ENCODE measurements at regions not wholly inside any gene's neighbourhood (a gene's known extent, or its start where the extent isn't known, plus 50 kb on each side); places are given as distances from the start of the nearest gene placed in this dataset.

DNA sequence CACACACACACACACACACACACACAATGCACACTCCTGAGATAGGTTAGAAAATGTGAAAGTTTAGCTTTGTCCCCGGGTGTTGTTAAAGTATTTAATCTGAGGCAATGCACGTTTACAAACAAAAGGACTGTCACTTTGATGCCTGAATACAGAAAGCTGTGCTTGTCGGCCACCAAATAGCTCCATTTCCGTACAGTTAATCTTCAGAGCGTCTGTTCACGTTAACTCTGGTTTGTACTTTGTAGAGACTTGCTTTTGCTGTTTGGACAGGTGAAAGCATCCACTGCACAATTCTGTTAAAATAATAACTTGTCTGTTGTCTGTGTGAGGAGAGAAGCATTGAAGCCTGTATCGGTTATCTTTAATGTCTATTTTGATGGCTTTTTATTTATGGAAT lies 267.8 kb downstream of the FGF9 start:
- H3K36me3 ChIP-seq (ENCODE audit: control insufficient read depth in 1 of 2, insufficient read depth in 2 of 2, low read length in 2 of 2), result no peaks in the 10 kb centered on the region
- no peaks in the 10 kb centered on the region for H3K9me3 ChIP-seq (ENCODE audit: control insufficient read depth in 1 of 2, low read length in 2 of 2)
- no peak overlapping the region for H3K4me3 ChIP-seq (ENCODE audit: low read depth in 1 of 2, low read length in 2 of 2)
- H3K4me1 ChIP-seq (ENCODE audit: control insufficient read depth in 1 of 2, insufficient read depth in 2 of 2, low read length in 2 of 2), result no peaks in the 10 kb centered on the region
- no peak overlapping the region for H3K27ac ChIP-seq (ENCODE audit: low read length)
- no peaks in the 10 kb centered on the region for H3K27me3 ChIP-seq (ENCODE audit: low read depth, low read length)

DNA sequence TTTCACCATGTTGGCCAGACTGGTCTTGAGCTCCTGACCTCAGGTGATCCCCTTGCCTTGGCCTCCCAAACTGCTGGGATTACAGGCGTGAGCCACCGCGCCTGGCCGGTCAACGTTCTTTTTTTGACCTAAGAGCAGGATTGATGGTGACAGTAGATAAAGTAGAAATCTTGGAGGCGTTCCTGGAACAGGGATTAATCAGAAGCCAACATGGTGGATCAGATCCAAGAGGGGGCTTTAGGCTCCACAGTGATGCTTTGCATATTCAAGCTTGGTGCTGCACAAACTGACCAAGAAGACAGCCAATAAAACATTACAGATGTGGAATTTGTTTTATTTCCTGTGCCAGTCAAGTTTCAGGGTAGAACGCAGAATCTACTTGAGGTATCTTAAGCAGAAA lies 271.2 kb downstream of the FGF9 start:
- Histone ChIP-seq H3K36me3 (ENCODE audit: control insufficient read depth in 1 of 2, insufficient read depth in 2 of 2, low read length in 2 of 2) (no peaks in the 10 kb centered on the region), H3K27me3 (ENCODE audit: low read depth, low read length) (no peaks in the 10 kb centered on the region), H3K27ac (ENCODE audit: low read length) (no peak overlapping the region), H3K4me3 (ENCODE audit: low read depth in 1 of 2, low read length in 2 of 2) (no peak overlapping the region), H3K4me1 (ENCODE audit: control insufficient read depth in 1 of 2, insufficient read depth in 2 of 2, low read length in 2 of 2) (no peaks in the 10 kb centered on the region), H3K9me3 (ENCODE audit: control insufficient read depth in 1 of 2, low read length in 2 of 2) (peaks cover 0 to 12% of the 10 kb centered on the region in 2 donors)

DNA sequence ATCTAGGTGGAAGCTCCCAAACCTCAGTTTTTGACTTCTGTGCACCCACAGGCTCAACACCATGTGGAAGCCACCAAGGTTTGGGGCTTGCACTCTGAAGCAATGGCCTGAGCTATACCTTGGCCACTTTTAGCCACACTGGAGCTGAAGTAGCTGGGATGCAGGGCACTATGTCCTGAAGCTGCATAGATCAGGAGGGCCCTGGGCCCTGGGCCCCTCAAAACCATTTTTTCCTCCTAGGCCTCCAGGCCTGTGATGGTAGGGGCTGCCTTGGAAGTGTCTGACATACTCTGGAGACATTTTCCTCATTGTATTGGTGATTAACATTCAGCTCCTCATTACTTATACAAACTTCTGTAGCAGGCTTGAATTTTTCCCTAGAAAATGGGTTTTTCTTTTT lies 273.7 kb downstream of the FGF9 start:
- H3K27ac ChIP-seq (ENCODE audit: low read length), result no peak overlapping the region
- H3K36me3 ChIP-seq (ENCODE audit: control insufficient read depth in 1 of 2, insufficient read depth in 2 of 2, low read length in 2 of 2), result no peaks in the 10 kb centered on the region
- peaks cover 0 to 12% of the 10 kb centered on the region in 2 donors for H3K9me3 ChIP-seq (ENCODE audit: control insufficient read depth in 1 of 2, low read length in 2 of 2)
- H3K4me1 ChIP-seq (ENCODE audit: control insufficient read depth in 1 of 2, insufficient read depth in 2 of 2, low read length in 2 of 2), result no peaks in the 10 kb centered on the region
- H3K27me3 ChIP-seq (ENCODE audit: low read depth, low read length), result no peaks in the 10 kb centered on the region
- H3K4me3 ChIP-seq (ENCODE audit: low read depth in 1 of 2, low read length in 2 of 2), result peak overlapping the region in 1 of 2 donors; percentile 18

DNA sequence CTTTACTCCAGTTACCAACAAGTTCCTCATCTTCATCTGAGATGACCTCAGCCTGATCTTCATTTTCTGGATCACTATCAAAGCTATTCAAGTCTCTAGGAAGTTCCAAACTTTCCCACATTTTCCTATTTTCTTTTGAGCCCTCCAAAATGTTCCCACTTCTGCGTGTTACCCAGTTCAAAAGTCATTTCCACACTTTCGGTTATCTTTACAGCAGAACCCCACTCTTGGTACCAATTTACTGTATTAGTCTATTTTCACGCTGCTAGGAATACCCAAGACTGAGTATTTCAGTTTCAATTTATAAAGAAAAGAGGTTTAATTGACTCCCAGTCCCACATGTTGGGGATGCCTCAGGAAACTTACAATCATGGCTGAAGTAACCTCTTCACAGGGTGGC lies 274.3 kb downstream of the FGF9 start:
- no peaks in the 10 kb centered on the region for H3K36me3 ChIP-seq (ENCODE audit: control insufficient read depth in 1 of 2, insufficient read depth in 2 of 2, low read length in 2 of 2)
- H3K27ac ChIP-seq (ENCODE audit: low read length), result no peak overlapping the region
- H3K4me1 ChIP-seq (ENCODE audit: control insufficient read depth in 1 of 2, insufficient read depth in 2 of 2, low read length in 2 of 2), result no peaks in the 10 kb centered on the region
- peaks cover 0 to 12% of the 10 kb centered on the region in 2 donors for H3K9me3 ChIP-seq (ENCODE audit: control insufficient read depth in 1 of 2, low read length in 2 of 2)
- H3K27me3 ChIP-seq (ENCODE audit: low read depth, low read length), result no peaks in the 10 kb centered on the region
- no peak overlapping the region for H3K4me3 ChIP-seq (ENCODE audit: low read depth in 1 of 2, low read length in 2 of 2)

DNA sequence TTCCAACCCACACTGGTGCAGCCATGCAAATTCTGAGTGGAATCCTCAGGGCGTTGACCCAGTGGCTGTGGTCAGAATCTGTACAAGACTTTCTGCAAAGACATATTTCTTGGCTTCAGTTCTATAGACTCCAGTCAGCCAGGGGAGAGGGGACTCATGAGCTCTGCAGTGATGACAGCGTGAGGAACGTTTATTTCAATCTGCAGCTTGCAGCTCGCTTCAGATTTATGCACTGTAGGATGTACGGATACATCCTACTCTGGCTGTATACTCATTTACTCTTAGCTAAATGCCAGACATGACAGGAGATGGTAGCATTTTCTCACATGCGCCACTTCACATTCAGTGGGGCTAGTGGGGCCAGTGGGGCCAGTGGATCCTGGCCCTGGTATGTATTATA lies 276.1 kb downstream of the FGF9 start:
- no peak overlapping the region for H3K27ac ChIP-seq (ENCODE audit: low read length)
- H3K36me3 ChIP-seq (ENCODE audit: control insufficient read depth in 1 of 2, insufficient read depth in 2 of 2, low read length in 2 of 2), result no peaks in the 10 kb centered on the region
- no peaks in the 10 kb centered on the region for H3K4me1 ChIP-seq (ENCODE audit: control insufficient read depth in 1 of 2, insufficient read depth in 2 of 2, low read length in 2 of 2)
- peaks cover 0 to 12% of the 10 kb centered on the region in 2 donors for H3K9me3 ChIP-seq (ENCODE audit: control insufficient read depth in 1 of 2, low read length in 2 of 2)
- H3K4me3 ChIP-seq (ENCODE audit: low read depth in 1 of 2, low read length in 2 of 2), result no peak overlapping the region
- H3K27me3 ChIP-seq (ENCODE audit: low read depth, low read length), result no peaks in the 10 kb centered on the region

DNA sequence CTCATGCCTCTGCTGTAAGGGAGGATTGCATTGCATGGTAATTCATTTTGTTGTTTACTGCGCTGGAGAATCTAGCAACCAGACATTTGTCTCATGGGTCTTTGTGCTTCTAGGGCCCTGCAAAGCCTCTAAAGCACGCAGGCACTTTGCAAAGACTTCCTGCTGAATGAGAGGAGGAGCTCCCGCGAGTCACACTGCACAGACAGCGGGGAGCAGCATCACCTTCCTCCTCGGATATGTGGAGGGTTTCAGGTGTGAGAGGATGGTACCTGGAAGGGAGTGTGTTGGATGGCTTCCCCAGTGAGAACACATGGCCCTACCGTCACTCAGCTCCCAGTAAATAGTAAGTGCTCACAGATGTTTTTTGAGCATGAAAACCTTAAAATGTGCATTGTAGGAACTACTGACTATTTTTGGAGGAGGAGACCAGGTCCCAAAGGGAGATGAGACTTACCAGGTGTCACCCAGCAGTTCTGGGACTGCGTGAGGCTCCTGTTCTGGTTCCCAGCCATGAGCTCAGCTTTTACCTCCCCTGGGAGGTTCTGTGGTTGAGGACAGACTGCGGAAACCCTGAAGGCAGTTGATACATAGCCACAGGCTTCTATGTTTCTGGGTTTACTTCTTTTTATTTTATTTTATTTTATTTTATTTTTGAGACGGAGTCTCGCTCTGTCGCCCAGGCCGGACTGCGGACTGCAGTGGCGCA lies 278.0 kb downstream of the FGF9 start:
- Histone ChIP-seq H3K4me3 (ENCODE audit: low read depth in 1 of 2, low read length in 2 of 2) (no peak overlapping the region), H3K27ac (ENCODE audit: low read length) (no peak overlapping the region), H3K27me3 (ENCODE audit: low read depth, low read length) (no peaks in the 10 kb centered on the region), H3K9me3 (ENCODE audit: control insufficient read depth in 1 of 2, low read length in 2 of 2) (peaks cover 0 to 12% of the 10 kb centered on the region in 2 donors), H3K4me1 (ENCODE audit: control insufficient read depth in 1 of 2, insufficient read depth in 2 of 2, low read length in 2 of 2) (no peaks in the 10 kb centered on the region), H3K36me3 (ENCODE audit: control insufficient read depth in 1 of 2, insufficient read depth in 2 of 2, low read length in 2 of 2) (no peaks in the 10 kb centered on the region)

DNA sequence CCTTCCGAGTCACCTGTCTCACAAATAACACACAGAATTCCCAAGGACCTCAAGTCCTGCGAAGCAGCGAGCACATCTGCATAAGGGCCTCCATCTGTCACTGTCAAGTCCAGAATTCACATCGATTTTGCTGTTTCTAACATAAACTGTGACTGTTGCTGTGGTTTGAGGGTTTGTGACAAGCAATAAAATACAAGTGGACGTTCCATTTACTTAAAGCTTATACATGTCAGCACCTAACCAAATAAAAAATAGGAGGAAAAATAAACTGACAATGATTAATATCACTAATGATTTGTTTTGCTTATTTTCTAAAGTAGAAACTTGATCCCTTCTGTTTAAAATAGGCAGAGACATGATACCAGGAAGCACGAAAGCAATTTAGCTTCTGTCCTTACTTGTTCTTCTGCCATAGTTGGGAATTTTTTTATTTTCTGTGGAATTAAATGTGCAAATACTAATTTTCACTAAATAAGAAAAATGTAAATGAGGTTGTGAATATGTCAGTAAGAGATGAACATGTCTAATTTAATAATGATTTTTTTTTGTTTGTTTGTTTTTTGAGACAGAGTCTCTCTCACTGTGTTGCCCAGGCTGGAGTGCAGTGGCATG lies 279.1 kb downstream of the FGF9 start:
- Histone ChIP-seq H3K27me3 (ENCODE audit: low read depth, low read length) (no peaks in the 10 kb centered on the region), H3K9me3 (ENCODE audit: control insufficient read depth in 1 of 2, low read length in 2 of 2) (peaks cover 0 to 6% of the 10 kb centered on the region in 2 donors), H3K27ac (ENCODE audit: low read length) (no peak overlapping the region), H3K36me3 (ENCODE audit: control insufficient read depth in 1 of 2, insufficient read depth in 2 of 2, low read length in 2 of 2) (no peaks in the 10 kb centered on the region), H3K4me1 (ENCODE audit: control insufficient read depth in 1 of 2, insufficient read depth in 2 of 2, low read length in 2 of 2) (no peaks in the 10 kb centered on the region), H3K4me3 (ENCODE audit: low read depth in 1 of 2, low read length in 2 of 2) (no peak overlapping the region)

DNA sequence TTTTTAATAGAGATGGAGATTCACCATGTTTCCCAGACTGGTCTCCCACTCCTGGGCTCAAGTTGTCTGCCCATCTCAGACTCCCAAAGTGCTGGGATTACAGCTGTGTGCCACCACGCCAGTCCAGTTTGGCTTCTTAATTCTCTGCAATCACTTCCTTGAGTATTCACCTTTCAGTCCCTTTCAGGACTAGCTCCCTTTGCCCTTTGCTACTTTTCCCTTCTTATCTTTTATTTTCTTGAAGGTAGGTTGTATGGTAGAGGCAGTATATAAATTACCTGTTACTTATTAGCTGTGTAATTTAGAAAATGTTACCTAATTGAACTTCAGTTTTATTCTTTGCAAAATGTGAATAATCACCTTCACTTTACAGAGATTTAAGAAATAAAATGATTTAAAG lies 285.8 kb downstream of the FGF9 start:
- H3K9me3 ChIP-seq (ENCODE audit: control insufficient read depth in 1 of 2, low read length in 2 of 2), result peaks cover 0 to 2% of the 10 kb centered on the region in 2 donors
- H3K36me3 ChIP-seq (ENCODE audit: control insufficient read depth in 1 of 2, insufficient read depth in 2 of 2, low read length in 2 of 2), result no peaks in the 10 kb centered on the region
- no peak overlapping the region for H3K27ac ChIP-seq (ENCODE audit: low read length)
- no peak overlapping the region for H3K4me3 ChIP-seq (ENCODE audit: low read depth in 1 of 2, low read length in 2 of 2)
- no peaks in the 10 kb centered on the region for H3K27me3 ChIP-seq (ENCODE audit: low read depth, low read length)
- H3K4me1 ChIP-seq (ENCODE audit: control insufficient read depth in 1 of 2, insufficient read depth in 2 of 2, low read length in 2 of 2), result no peaks in the 10 kb centered on the region

DNA sequence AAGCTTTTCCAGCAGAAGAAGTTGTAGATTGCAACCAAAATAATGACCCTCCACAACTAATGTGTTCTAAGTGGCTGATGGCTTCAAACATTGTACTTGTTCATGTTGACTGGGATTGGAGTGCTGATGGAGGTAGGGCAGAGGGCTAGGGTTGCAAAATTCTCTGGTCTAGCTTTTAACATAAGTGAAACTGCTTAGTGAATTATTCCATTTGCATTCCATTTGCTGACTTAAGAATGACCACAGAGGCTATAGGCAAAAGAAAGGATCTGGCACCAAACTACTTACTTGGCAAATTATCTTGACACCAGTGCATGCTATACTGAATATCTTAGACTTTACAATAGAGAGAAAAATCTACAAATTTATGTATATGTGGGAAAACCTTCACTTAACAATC lies 287.0 kb downstream of the FGF9 start:
- H3K36me3 ChIP-seq (ENCODE audit: control insufficient read depth in 1 of 2, insufficient read depth in 2 of 2, low read length in 2 of 2), result no peaks in the 10 kb centered on the region
- H3K4me1 ChIP-seq (ENCODE audit: control insufficient read depth in 1 of 2, insufficient read depth in 2 of 2, low read length in 2 of 2), result no peaks in the 10 kb centered on the region
- H3K27me3 ChIP-seq (ENCODE audit: low read depth, low read length), result no peaks in the 10 kb centered on the region
- H3K9me3 ChIP-seq (ENCODE audit: control insufficient read depth in 1 of 2, low read length in 2 of 2), result peaks cover 0 to 8% of the 10 kb centered on the region in 2 donors
- no peak overlapping the region for H3K27ac ChIP-seq (ENCODE audit: low read length)
- no peak overlapping the region for H3K4me3 ChIP-seq (ENCODE audit: low read depth in 1 of 2, low read length in 2 of 2)

DNA sequence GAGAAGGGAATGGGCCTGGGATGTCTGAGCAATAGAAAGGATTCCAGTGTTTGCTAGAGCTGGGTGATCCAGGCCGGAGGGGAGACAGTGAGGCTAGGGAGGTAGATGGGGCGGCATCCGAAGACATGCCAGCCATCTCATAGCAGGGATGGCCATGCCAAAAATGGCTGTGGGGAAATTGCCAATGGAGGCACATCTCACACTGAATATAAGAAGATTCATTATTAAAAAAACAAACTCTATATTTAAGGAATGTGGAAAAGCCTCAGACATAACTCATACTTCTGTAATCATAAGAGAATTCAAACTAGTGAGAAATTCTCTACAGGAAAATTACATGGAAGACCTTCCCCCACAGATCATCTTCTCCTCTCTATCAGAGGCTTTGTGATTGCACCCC lies 289.2 kb downstream of the FGF9 start:
- Histone ChIP-seq H3K4me3 (ENCODE audit: low read depth in 1 of 2, low read length in 2 of 2) (no peak overlapping the region), H3K4me1 (ENCODE audit: control insufficient read depth in 1 of 2, insufficient read depth in 2 of 2, low read length in 2 of 2) (no peaks in the 10 kb centered on the region), H3K27me3 (ENCODE audit: low read depth, low read length) (no peaks in the 10 kb centered on the region), H3K27ac (ENCODE audit: low read length) (no peak overlapping the region), H3K36me3 (ENCODE audit: control insufficient read depth in 1 of 2, insufficient read depth in 2 of 2, low read length in 2 of 2) (no peaks in the 10 kb centered on the region), H3K9me3 (ENCODE audit: control insufficient read depth in 1 of 2, low read length in 2 of 2) (peaks cover 0 to 8% of the 10 kb centered on the region in 2 donors)

DNA sequence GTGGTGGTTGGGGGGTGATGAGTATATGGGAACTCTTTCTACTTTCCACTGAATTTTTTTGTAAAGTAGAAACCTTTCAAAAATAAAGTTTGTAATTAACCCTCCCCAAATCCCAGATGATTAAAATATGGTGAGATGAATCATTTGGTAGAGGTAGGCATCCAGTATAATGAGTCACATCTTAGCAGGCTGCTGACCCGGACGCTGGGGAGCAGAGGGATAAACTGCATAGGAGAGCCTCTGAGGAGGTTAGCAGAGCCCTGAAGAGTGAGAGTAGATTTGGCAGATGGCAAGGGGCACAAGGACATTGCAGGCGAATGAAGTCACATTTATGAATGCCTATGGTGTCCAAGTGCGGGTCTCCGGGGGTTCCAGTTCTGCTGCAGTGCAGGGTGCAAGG lies 293.8 kb downstream of the FGF9 start:
- Histone ChIP-seq H3K27me3 (ENCODE audit: low read depth, low read length) (no peaks in the 10 kb centered on the region), H3K36me3 (ENCODE audit: control insufficient read depth in 1 of 2, insufficient read depth in 2 of 2, low read length in 2 of 2) (no peaks in the 10 kb centered on the region), H3K9me3 (ENCODE audit: control insufficient read depth in 1 of 2, low read length in 2 of 2) (peaks cover 0 to 8% of the 10 kb centered on the region in 2 donors), H3K4me1 (ENCODE audit: control insufficient read depth in 1 of 2, insufficient read depth in 2 of 2, low read length in 2 of 2) (peaks cover 0 to 2% of the 10 kb centered on the region in 2 donors), H3K27ac (ENCODE audit: low read length) (no peak overlapping the region), H3K4me3 (ENCODE audit: low read depth in 1 of 2, low read length in 2 of 2) (no peak overlapping the region)

DNA sequence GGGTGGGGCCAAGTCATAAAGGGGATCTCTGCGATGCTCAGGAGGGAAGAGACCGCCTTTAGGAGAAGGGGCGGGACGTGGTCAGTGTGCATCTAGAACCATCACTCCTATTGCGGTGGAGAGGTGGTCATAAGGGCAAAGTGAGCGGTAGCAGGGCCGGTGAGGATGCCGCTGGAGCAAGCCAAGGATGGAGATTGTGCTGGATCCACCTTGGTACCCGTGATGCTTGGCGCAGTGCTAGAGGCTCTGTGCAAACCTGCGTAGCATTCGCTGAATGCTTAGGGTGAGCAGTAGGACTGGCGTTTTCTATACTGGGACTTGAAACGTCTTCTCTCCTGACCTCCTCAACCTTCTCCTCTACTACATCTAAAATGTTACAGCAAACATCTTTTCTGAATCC lies 294.2 kb downstream of the FGF9 start:
- Histone ChIP-seq H3K36me3 (ENCODE audit: control insufficient read depth in 1 of 2, insufficient read depth in 2 of 2, low read length in 2 of 2) (no peaks in the 10 kb centered on the region), H3K4me1 (ENCODE audit: control insufficient read depth in 1 of 2, insufficient read depth in 2 of 2, low read length in 2 of 2) (peaks cover 0 to 2% of the 10 kb centered on the region in 2 donors), H3K4me3 (ENCODE audit: low read depth in 1 of 2, low read length in 2 of 2) (no peak overlapping the region), H3K9me3 (ENCODE audit: control insufficient read depth in 1 of 2, low read length in 2 of 2) (peaks cover 0 to 8% of the 10 kb centered on the region in 2 donors), H3K27me3 (ENCODE audit: low read depth, low read length) (no peaks in the 10 kb centered on the region), H3K27ac (ENCODE audit: low read length) (no peak overlapping the region)
